OCI-M2 (cell line): ENCODE measurements at regions not wholly inside any gene's neighbourhood (a gene's known extent, or its start where the extent isn't known, plus 50 kb on each side); places are given as distances from the start of the nearest gene placed in this dataset.

ENCODE experiments used
- DNase-seq: peaks from one replicate; lab custom pipeline; 2025; ENCODE audit not compliant: unreplicated experiment; lab: John Stamatoyannopoulos, UW

GRCh38 chr5:124839371-124839998 lies 93.0 kb upstream of the ZNF608 start:
- DNase-seq, result no peak

GRCh38 chr5:124841829-124842712 lies 95.6 kb upstream of the ZNF608 start:
- no peak for DNase-seq

GRCh38 chr5:124842725-124843595 lies 96.5 kb upstream of the ZNF608 start:
- no peak for DNase-seq

- DNase-seq, result no peak
Measured at GRCh38 chr5:124843596-124843899, 97.1 kb upstream of the ZNF608 start.

GRCh38 chr5:124844371-124844920 lies 98.0 kb upstream of the ZNF608 start:
- DNase-seq, result no peak

- DNase-seq, result no peak
Measured at GRCh38 chr5:124847907-124848306, 101.5 kb upstream of the ZNF608 start.

- DNase-seq, result no peak
Measured at GRCh38 chr5:124849774-124850173, 103.3 kb upstream of the ZNF608 start.

- DNase-seq, result no peak
Measured at GRCh38 chr5:124856726-124857125, 110.3 kb upstream of the ZNF608 start.

- no peak for DNase-seq
Measured at GRCh38 chr5:124858612-124859011, 112.2 kb upstream of the ZNF608 start.

GRCh38 chr5:124859027-124859426 lies 112.6 kb upstream of the ZNF608 start:
- no peak for DNase-seq

GRCh38 chr5:124859556-124860290 lies 113.3 kb upstream of the ZNF608 start:
- no peak for DNase-seq

GRCh38 chr5:124860291-124860655 lies 113.8 kb upstream of the ZNF608 start:
- no peak for DNase-seq

- DNase-seq, result no peak
Measured at GRCh38 chr5:124865066-124865465, 118.6 kb upstream of the ZNF608 start.

- no peak for DNase-seq
Measured at GRCh38 chr5:124865603-124866354, 119.3 kb upstream of the ZNF608 start.

- DNase-seq, result no peak
Measured at GRCh38 chr5:124866355-124867136, 120.1 kb upstream of the ZNF608 start.

- DNase-seq, result no peak
Measured at GRCh38 chr5:124867137-124867704, 120.8 kb upstream of the ZNF608 start.

GRCh38 chr5:124868676-124869075 lies 122.2 kb upstream of the ZNF608 start:
- DNase-seq, result no peak

- DNase-seq, result no peak
Measured at GRCh38 chr5:124869426-124870033, 123.1 kb upstream of the ZNF608 start.

GRCh38 chr5:124870070-124870469 lies 123.6 kb upstream of the ZNF608 start:
- DNase-seq, result no peak
